ENCODE measurements at regions not wholly inside any gene's neighbourhood (a gene's known extent, or its start where the extent isn't known, plus 50 kb on each side); places are given as distances from the start of the nearest gene placed in this dataset.

GRCh38 chr5:72622170-72622760 lies 115.1 kb upstream of the ZNF366 start:
- Histone ChIP-seq H3K4me3 (no peak overlapping the region), H3K27me3 (no peaks in the 10 kb centered on the region), H3K4me1 (no peaks in the 10 kb centered on the region), H3K36me3 (no peaks in the 10 kb centered on the region), H3K9me3 (no peaks in the 10 kb centered on the region), H3K27ac (no peak overlapping the region)
- WGBS (ENCODE audit: insufficient coverage, low coverage, low lambda C conversion rate, missing lambda C conversion rate), result 65% methylated on average over 5 of the region's 5 CpGs
- no peak for ATAC-seq
- DNase-seq, result no peak
- TF ChIP-seq POLR2A (IDR thresholded peaks at IDR 0.05) (no peak), CTCF (IDR thresholded peaks at IDR 0.05) (no peak)
- intact Hi-C loops (cut with DNase I), result no loop called here

- no peak overlapping the region for H3K27ac ChIP-seq
- 67% methylated on average over 1 of the region's 1 CpG for WGBS (ENCODE audit: insufficient coverage, low coverage, low lambda C conversion rate, missing lambda C conversion rate)
- H3K27me3 ChIP-seq, result no peaks in the 10 kb centered on the region
- no peaks in the 10 kb centered on the region for H3K9me3 ChIP-seq
- no peaks in the 10 kb centered on the region for H3K4me1 ChIP-seq
- ATAC-seq (no peak), DNase-seq (no peak)
- no peak for TF ChIP-seq CTCF (IDR thresholded peaks at IDR 0.05)
- TF ChIP-seq POLR2A (IDR thresholded peaks at IDR 0.05), result no peak
- H3K4me3 ChIP-seq, result no peak overlapping the region
- intact Hi-C loops (cut with DNase I), result no loop called here
- H3K36me3 ChIP-seq, result no peaks in the 10 kb centered on the region
Measured at GRCh38 chr5:72621576-72621975, 114.4 kb upstream of the ZNF366 start.

GRCh38 chr5:72619677-72620076 lies 112.5 kb upstream of the ZNF366 start:
- Histone ChIP-seq H3K27me3 (no peaks in the 10 kb centered on the region), H3K4me3 (no peak overlapping the region), H3K27ac (no peak overlapping the region), H3K9me3 (no peaks in the 10 kb centered on the region), H3K4me1 (no peaks in the 10 kb centered on the region), H3K36me3 (no peaks in the 10 kb centered on the region)
- ATAC-seq (no peak), DNase-seq (no peak)
- 78% methylated on average over 1 of the region's 1 CpG for WGBS (ENCODE audit: insufficient coverage, low coverage, low lambda C conversion rate, missing lambda C conversion rate)
- intact Hi-C loops (cut with DNase I), result no loop called here
- TF ChIP-seq CTCF (IDR thresholded peaks at IDR 0.05), result no peak
- TF ChIP-seq POLR2A (IDR thresholded peaks at IDR 0.05), result no peak

GRCh38 chr5:72619251-72619650 lies 112.0 kb upstream of the ZNF366 start:
- ATAC-seq, result no peak
- intact Hi-C loops (cut with DNase I), result no loop called here
- 78% methylated on average over 2 of the region's 2 CpGs for WGBS (ENCODE audit: insufficient coverage, low coverage, low lambda C conversion rate, missing lambda C conversion rate)

GRCh38 chr5:72618708-72619107 lies 111.5 kb upstream of the ZNF366 start:
- Histone ChIP-seq H3K9me3 (no peaks in the 10 kb centered on the region), H3K4me3 (no peak overlapping the region), H3K27ac (no peak overlapping the region), H3K36me3 (no peaks in the 10 kb centered on the region), H3K4me1 (no peaks in the 10 kb centered on the region), H3K27me3 (no peaks in the 10 kb centered on the region)
- 47% methylated on average over 4 of the region's 4 CpGs for WGBS (ENCODE audit: insufficient coverage, low coverage, low lambda C conversion rate, missing lambda C conversion rate)
- intact Hi-C loops (cut with DNase I), result no loop called here
- no peak for ATAC-seq
- no peak for TF ChIP-seq POLR2A (IDR thresholded peaks at IDR 0.05)
- no peak for TF ChIP-seq CTCF (IDR thresholded peaks at IDR 0.05)
- DNase-seq, result no peak

More at GRCh38 chr5:72619251-72619650, 112.0 kb upstream of the ZNF366 start:
- H3K4me1 ChIP-seq, result no peaks in the 10 kb centered on the region
- no peak overlapping the region for H3K27ac ChIP-seq
- no peak for TF ChIP-seq POLR2A (IDR thresholded peaks at IDR 0.05)
- no peaks in the 10 kb centered on the region for H3K9me3 ChIP-seq
- H3K36me3 ChIP-seq, result no peaks in the 10 kb centered on the region
- H3K4me3 ChIP-seq, result no peak overlapping the region
- no peak for DNase-seq
- no peaks in the 10 kb centered on the region for H3K27me3 ChIP-seq

All from right lobe of liver (tissue), 6 donors.